AG08395 (cell line): ENCODE measurements at regions not wholly inside any gene's neighbourhood (a gene's known extent, or its start where the extent isn't known, plus 50 kb on each side); places are given as distances from the start of the nearest gene placed in this dataset.
"Not testable (repeated sequence)": the region's sequence is repeated elsewhere in the genome, so short reads cannot be mapped to it uniquely, and the experiment has no call there.

ENCODE experiments used
- DNase-seq: peaks from one replicate; pipeline ENCODE4 v3.0.0; 2012; ENCODE audit warnings: mixed read lengths, low spot score

DNA sequence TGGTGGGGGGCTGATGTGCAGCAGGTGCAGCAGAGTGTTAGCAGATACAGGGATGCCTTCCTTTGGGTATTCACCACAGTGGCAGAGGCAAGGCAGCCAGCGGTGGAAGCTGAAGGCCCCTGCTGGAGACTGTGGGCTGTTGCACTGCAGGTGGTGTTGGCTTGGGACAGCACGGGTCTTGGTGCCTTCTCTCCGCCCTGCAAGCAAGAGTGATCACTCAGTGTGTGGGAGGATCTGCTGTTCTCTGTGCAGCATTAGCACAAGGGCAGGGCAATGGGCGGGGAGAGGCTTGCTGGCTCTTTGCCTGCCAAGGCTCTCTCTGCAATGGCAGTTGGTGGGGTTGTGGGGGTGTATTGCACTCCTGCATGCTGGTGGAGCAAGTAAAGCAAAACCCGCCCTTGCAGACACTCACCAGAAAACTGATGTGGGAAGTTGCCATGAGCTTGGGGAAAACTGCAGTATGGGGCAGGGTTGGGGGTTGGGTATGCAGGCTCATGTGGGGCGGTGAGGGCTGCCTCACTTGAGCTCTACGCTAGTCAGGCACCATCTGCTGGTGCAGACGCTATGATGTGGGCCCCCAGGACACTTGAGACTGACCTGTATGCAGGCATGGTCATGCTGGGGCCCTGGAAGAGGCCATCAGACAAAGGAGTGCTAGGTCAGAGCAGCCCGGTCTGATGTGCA, 820.8 kb upstream of the GRIA3 start:
- no peak for DNase-seq

- not testable (repeated sequence) for DNase-seq
Measured at GRCh38 chrX:122375533-122375932, 808.5 kb upstream of the GRIA3 start.

DNA sequence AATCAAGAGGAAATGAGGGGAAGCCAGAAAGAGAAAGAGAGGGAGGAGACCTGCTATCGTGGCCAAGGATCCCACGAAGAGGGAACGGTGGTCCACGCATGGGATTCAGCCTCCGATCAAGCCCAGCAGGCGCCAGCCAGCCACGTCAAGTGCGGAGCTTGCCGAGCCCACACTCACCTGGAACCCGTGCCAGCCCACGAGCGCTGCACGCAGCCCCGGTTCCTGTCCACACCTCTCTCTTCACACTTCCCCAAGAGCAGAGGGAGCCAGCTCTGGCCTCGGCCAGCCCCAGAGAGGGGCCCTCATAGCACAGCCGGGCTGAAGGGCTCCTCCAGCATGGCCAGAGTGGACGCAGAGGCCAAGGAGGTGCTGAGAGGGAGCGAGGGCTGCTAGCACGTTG, 795.1 kb upstream of the GRIA3 start:
- DNase-seq = no peak

DNA sequence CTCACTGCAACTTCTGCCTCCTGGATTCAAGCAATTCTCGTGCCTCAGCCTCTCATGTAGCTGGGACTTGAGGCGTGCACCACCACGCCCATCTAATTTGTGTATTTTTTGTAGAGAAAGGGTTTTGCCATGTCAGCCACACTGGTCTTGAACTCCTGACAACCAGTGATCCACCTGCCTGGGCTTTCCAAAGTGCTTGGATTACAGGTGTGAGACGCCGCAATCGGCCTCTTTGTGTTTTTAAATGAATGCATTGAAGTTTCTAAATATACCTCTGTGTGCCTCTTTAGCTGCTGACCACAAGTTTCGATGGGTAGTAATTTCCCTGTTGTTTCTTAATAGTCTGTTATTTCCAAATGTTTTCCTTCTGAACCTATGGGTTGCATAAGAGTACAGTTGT, 765.3 kb upstream of the GRIA3 start:
- no peak for DNase-seq

DNA sequence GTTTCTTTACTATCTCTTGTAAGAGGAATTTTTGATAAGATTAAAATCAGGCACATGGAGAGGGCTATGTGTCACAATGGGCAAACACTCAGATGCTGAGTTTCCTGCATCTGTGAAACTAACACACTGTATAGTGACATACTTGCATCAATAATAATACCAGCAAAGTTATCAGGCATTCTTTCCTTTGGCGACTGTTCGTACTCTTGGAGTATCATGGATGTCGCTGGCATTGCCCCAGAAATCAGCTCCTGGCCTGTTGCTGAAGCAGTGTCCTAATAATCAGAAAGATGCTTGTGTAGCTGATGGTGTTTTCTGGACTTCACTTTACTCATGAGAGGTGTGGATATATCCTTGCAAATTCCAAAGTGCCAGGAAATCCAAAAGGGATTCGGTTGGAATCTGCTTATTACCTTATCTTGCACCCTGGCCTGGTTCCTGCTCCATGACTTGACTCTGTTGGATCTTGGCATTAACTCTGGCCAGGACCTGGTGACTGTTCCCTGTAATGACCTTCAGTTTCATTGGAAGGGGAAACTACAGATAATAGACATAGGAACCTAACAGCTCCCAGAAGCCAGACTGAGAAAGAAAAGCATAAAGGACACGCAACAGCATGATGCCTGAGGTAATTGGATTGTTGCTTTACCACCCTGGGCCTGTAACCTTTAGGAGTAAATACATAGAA, 762.5 kb upstream of the GRIA3 start:
- no peak for DNase-seq

DNA sequence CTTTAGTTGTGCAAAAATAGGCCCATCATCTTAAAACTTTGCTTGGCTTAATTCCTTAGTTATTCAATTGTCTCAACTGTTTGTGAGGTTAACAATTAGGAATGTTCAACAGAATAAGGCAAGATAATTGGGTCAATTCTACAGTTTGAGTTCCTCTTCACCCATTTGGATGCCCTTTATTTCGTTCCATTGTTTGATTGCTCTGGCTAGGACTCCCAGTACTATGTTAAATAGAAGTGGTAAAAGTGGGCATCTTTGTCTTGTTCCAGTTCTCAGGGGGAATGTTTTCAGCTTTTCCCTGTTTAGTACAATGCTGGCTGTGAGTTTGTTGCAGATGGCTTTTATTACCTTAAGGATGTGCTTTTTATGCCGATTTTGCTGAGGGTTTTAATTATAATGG, 761.5 kb upstream of the GRIA3 start:
- no peak for DNase-seq

DNA sequence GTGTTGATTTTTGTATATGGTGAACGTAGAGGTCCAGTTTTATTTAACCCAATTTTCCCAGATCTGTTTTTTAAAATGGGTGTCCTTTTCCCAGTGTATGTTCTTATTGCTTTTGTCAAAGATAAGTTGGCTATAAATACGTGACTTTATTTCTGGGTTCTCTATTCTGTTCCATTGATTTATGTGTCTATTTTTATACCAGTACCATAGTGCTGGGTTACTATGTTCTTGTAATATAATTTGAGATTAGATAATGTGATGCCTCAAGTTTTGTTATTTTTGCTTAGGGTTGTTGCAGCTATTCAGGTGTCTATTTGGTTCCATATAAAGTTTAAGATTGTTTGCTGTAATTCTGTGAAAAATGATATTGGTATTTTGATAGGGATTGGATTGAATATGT, 749.1 kb upstream of the GRIA3 start:
- no peak for DNase-seq

DNA sequence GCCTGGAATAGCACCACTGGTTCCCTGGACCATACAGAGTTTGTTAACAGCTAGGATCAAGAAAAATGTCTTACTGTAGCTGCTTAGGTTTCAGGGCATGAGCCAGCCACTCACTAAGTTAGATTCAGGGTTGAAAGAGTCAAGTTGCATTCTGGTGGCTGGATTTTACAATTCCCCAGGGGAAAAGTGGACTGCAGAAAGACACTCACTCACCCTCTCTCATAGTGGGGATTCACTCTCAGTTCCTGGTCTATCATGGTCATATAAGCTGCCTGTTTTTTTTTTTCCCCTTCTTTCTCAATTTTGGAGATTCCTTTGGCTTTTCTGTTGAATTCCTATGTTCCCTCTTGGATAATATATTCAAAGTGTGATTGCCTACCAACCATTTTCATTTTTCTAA, 744.2 kb upstream of the GRIA3 start:
- DNase-seq = peak; percentile 17

DNA sequence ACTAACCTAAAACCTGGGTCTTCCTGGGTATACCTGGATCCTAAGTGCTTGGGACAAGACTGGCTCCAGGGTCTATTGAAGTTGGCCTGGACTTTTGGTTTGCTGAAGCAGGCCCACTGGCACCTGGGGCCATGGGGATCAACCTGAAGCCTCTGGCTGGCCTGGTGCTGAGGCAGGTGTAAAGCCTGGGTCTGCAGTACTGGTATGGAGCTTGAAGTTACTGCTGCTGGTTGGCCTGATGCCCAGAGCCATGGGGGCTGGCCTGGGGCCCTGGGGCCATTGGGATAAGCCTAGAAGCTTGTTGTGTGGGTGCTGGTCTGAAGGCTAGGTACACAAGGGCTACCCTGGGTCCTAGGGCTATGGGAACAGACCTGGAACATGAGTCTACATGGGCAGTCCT, 743.2 kb upstream of the GRIA3 start:
- no peak for DNase-seq

DNA sequence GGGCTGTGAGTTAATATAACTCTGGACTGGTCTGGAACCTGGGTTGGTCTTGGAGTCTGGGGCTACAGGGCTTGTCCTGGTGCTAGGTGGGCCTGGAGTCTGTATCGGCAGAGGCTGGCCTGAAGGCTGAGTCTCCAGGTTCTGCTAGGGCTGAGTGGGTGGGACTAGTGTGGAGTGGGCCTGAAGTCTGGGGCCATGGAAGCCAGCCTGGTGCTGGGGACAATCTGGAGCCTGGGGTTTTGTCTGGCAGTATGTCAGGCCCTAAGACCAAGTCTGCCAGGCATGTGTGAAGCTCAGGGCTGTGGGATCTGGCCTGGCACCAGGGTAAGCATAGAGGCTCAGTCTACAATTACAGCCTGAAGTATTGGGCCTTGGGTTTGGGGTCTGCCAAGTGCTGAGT, 742.6 kb upstream of the GRIA3 start:
- no peak for DNase-seq

DNA sequence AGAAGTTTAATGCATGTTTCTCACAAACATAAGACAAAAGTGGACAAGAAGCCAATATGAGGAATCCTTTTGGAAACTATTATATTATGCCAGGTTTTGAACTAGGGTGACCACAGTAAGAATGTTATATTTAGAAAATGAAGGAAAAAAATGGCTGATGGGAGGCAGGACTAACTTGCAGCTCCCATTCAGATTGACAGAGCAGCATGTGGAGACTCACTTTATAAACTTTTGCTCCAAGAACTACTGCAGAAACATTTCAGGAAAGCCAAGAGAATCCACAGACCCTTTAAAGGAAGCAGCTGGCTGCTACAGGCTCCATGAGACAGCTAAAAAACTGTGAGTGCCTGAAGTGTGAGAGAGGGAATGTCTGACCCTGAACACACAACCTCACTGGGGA, 738.6 kb upstream of the GRIA3 start:
- no peak for DNase-seq

DNA sequence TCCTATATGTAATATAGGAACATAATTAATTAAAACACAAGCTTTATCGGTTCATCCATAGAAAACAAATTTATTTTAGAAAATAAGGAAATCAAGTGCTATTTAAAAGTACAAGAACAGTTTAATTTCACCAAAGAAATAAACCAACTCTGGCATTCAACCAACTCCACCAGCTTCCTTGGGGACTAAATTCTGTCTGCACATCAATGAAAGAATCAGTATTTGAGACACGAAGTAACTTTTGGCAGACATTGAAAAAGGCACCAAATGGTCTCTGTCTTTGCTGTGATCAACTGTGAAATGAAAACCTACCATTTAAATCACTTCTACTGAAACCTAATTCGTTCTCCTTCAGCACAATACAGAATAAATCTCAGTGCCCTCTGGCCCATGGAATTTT, 719.7 kb upstream of the GRIA3 start:
- no peak for DNase-seq

DNA sequence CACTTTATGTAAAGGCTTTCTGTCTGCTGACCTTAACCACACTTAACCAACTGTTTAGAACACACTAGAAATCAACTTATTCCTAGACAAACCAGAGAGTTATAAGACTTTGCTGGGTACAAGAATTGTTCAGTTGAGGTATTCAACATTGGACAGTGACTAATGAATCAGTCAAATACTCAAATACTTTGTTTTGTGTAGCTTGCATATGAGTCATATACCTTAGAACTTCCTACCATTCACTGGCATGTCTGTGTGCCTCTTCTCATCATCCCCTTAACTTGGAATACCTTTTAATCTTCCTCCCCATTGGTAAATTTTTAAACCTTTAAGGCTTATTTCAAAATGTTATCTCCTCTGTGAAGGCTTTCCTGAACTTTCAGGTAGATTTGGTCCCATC, 708.8 kb upstream of the GRIA3 start:
- DNase-seq = no peak

GRCh38 chrX:122500556-122500955, 683.5 kb upstream of the GRIA3 start:
- DNase-seq = no peak

DNA sequence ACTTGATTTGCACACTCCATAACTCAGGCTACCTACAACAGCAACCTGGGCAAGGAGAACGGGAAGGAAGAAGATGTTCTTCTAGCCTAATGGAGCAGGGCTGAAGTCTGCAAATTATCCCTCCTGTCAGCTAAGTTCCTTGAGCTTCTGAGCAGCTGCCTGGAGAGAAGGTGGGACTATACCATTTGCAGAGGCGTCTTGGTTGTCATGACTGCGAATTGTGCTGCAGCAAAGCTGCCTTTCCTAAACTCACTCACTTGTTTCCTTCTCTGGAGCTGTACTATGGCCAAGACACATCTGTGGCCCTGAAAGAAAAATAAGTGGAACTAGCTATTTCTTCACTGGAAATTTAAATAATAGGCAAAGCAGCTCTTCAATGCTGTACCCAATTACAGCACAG, 682.4 kb upstream of the GRIA3 start:
- DNase-seq = no peak

DNA sequence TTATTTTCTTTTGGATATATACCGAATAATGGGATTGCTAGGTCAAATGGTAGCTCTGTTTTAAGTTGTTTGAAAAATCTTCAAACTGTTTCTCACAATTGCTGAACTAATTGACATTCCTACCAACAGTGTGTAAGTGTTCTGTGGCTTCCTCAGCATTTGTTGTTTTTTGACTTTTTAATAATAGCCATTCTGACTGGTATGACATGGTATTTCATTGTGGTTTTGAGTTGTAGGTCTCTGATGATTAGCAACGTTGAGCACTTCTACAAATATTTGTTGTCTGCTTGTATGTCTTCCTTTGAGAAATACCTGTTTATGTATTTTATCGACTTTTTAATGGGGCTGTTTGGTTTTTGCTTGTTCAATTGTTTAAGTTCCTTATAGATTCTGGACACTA, 680.1 kb upstream of the GRIA3 start:
- DNase-seq = no peak

- peak; percentile 31 for DNase-seq
Measured at GRCh38 chrX:122512561-122513072, 671.5 kb upstream of the GRIA3 start.

GRCh38 chrX:122517786-122518185, 666.3 kb upstream of the GRIA3 start:
- DNase-seq = no peak

- no peak for DNase-seq
Measured at GRCh38 chrX:122545778-122546177, 638.3 kb upstream of the GRIA3 start.

DNA sequence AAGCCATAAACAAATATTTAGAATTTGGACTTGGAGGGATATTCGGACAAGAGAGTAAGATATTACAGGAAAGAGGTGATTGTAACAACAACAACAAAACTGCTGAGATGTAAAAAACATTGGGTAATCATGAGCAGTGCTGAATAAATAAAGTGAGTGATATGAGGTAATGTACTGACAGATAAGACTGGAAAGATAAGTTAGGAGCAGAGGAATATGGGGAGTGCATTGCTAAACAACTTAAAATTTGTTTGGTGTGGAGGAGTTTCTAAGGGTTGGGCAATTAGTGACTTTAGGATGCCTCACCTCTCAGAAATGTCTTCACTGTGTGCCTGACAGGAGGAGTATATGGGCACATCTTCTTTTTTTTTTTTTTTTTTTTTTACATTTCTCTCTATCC, 637.8 kb upstream of the GRIA3 start:
- DNase-seq = no peak

- DNase-seq = no peak
Measured at GRCh38 chrX:122552286-122552800, 631.7 kb upstream of the GRIA3 start.

DNA sequence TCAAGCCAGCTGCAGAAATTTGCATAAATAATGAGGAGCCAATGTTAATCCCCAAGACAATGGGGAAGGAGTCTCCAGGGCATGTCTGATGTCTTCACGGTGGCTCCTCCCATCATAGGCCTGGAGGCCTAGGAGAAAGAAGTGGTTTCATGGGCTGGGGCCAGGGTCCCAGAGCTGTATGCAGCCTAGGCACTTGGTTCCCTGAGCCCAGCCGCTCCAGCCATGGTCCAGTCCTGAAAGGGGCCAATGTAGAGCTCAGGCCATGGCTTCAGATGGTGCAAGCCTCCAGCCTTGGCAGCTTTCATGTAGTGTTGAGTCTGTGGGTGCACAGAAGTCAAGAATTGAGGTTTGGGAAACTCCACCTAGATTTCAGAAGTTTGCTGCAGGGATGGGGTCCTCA, 628.2 kb upstream of the GRIA3 start:
- DNase-seq = no peak

- peak; percentile 80 for DNase-seq
Measured at GRCh38 chrX:122565952-122566351, 618.1 kb upstream of the GRIA3 start.

DNA sequence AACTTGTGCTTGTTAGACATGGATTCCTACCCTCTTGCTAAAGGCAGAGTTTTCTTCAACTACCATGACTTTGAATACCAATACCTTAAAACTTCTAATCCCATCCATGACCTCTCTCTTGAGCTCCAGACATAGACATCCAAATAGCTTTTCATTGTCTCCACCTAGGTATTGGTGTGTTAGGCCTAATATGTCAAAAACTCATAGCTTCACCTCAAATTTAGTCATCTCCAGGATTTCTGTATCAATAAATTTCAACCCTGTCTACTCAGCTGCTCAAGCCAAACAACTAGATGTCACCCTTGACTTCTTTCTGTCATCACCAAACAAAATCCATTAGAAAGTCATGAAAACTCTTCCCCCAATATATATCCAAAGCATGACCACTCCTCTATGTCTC, 617.7 kb upstream of the GRIA3 start:
- DNase-seq = no peak
